H1 (cell line): ENCODE measurements at regions not wholly inside any gene's neighbourhood (a gene's known extent, or its start where the extent isn't known, plus 50 kb on each side); places are given as distances from the start of the nearest gene placed in this dataset.
A peak's percentile ranks its signal among the peaks of the same experiment; 100 is the strongest.

Experiments
- CTCF ChIA-PET: fragments of 300-600 bp; sonication (Branson Sonifier 250); formaldehyde crosslinking; loops from one replicate; lab custom pipeline; 2021; ENCODE audit not compliant: partially characterized antibody; lab: Charles Lee
- POLR2A ChIA-PET: fragments of 300-600 bp; sonication (Branson Sonifier 250); formaldehyde crosslinking; loops from one replicate; lab custom pipeline; 2021; ENCODE audit warnings: inconsistent platforms; ENCODE audit not compliant: partially characterized antibody; lab: Charles Lee
- DNase-seq, 2 experiments: peaks; one replicate each; pipeline versions ENCODE4 v3.0.0 to v3.0.0-alpha.2; 2010 to 2022; ENCODE audit warnings: low spot score in 2 of 2, low read depth in 1 of 2, mixed read lengths in 1 of 2
- FAIRE-seq: peaks from 2 replicates; lab custom pipeline; 2011; peaks lifted over from hg19 to GRCh38; lab: Jason Lieb, UNC
- H2AFZ ChIP-seq: 2 replicates; pipeline ENCODE4 v1.8.1; 2012; ENCODE audit warnings: low read length, inconsistent platforms
- H2AK5ac ChIP-seq: 2 replicates; pipeline ENCODE4 v1.6.1; 2013; ENCODE audit warnings: low read depth, low read length
- H2BK120ac ChIP-seq: replicated peaks from 2 replicates; pipeline ENCODE3; 2013; ENCODE audit warnings: low read depth, low read length, inconsistent platforms
- H2BK12ac ChIP-seq: 2 replicates; pipeline ENCODE4 v1.6.1; 2013; ENCODE audit warnings: low read depth, low read length
- H2BK15ac ChIP-seq: 2 replicates; pipeline ENCODE4 v1.6.1; 2013; ENCODE audit warnings: low read length
- H2BK20ac ChIP-seq: 2 replicates; pipeline ENCODE4 v1.6.1; 2013; ENCODE audit warnings: low read length
- H2BK5ac ChIP-seq: 2 replicates; pipeline ENCODE4 v1.6.1; 2013; ENCODE audit warnings: low read depth, low read length
- H3K14ac ChIP-seq: 2 replicates; pipeline ENCODE4 v1.6.1; 2013; ENCODE audit warnings: inconsistent platforms; ENCODE audit not compliant: insufficient read length
- H3K18ac ChIP-seq: 2 replicates; pipeline ENCODE4 v1.6.1; 2013; ENCODE audit warnings: low read length; ENCODE audit errors: extremely low read depth
- H3K23ac ChIP-seq: 2 replicates; pipeline ENCODE4 v1.6.1; 2013; ENCODE audit warnings: inconsistent platforms; ENCODE audit not compliant: insufficient read length
- H3K23me2 ChIP-seq: 2 replicates; pipeline ENCODE4 v1.6.1; 2013; ENCODE audit warnings: low read depth, low read length
- H3K27ac ChIP-seq: 2 replicates; pipeline ENCODE4 v1.6.1; 2011; ENCODE audit warnings: low read depth, low read length, inconsistent platforms
- H3K27me3 ChIP-seq, 4 experiments: replicated peaks in 1 of 4; 1 replicate in 1 of 4; 2 replicates in 3 of 4; pipeline versions ENCODE4 v1.6.1 to v1.8.1; 2011 to 2013; ENCODE audit warnings: low read length in 3 of 4, mild to moderate bottlenecking in 3 of 4, inconsistent platforms in 2 of 4, mixed read lengths in 2 of 4, moderate library complexity in 1 of 4; ENCODE audit not compliant: control insufficient read depth in 3 of 4, insufficient read depth in 3 of 4; ENCODE audit errors: extremely low read depth in 1 of 4
- H3K36me3 ChIP-seq, 4 experiments: 2 replicates each; pipeline versions ENCODE4 v1.6.1 to v1.8.1; 2011 to 2013; ENCODE audit warnings: mild to moderate bottlenecking in 4 of 4, low read length in 3 of 4, moderate library complexity in 2 of 4, control low read depth in 1 of 4, inconsistent platforms in 1 of 4; ENCODE audit not compliant: insufficient read depth in 4 of 4, control insufficient read depth in 2 of 4
- H3K4ac ChIP-seq: replicated peaks from 2 replicates; pipeline ENCODE3; 2013; ENCODE audit warnings: low read length, low read depth, mixed read lengths, inconsistent platforms; ENCODE audit not compliant: insufficient read length
- H3K4me1 ChIP-seq, 4 experiments: replicated peaks in 1 of 4; 1 replicate in 1 of 4; 2 replicates in 3 of 4; pipeline versions ENCODE4 v1.6.1 to v1.8.1; 2011 to 2013; ENCODE audit warnings: low read length in 3 of 4, inconsistent platforms in 2 of 4, mixed read lengths in 1 of 4; ENCODE audit not compliant: insufficient read depth in 4 of 4, control insufficient read depth in 3 of 4
- H3K4me2 ChIP-seq, 2 experiments: 2 replicates each; pipeline versions ENCODE4 v1.6.1 to v1.8.1; 2011 to 2013; ENCODE audit warnings: low read depth in 2 of 2, low read length in 2 of 2, control low read depth in 1 of 2, inconsistent platforms in 1 of 2, mild to moderate bottlenecking in 1 of 2; ENCODE audit not compliant: insufficient read depth in 1 of 2
- H3K4me3 ChIP-seq, 4 experiments: fragments of 200-600, 300-600 bp in 1 of 4; sonication (generic), shearing (Covaris generic), sonication (Bioruptor Twin) in 1 of 4; 2 replicates each; pipeline versions ENCODE4 v1.5.1 to v1.8.1; 2011 to 2016; ENCODE audit warnings: low read length in 4 of 4, low read depth in 3 of 4, control low read depth in 2 of 4, inconsistent platforms in 2 of 4, mild to moderate bottlenecking in 2 of 4, mixed read lengths in 1 of 4, moderate library complexity in 1 of 4; ENCODE audit not compliant: insufficient read depth in 2 of 4; ENCODE audit errors: extremely low read depth in 1 of 4
- H3K56ac ChIP-seq: replicated peaks from 2 replicates; pipeline ENCODE3; 2013; ENCODE audit warnings: low read depth, mild to moderate bottlenecking, mixed read lengths, low read length, inconsistent platforms; ENCODE audit not compliant: insufficient read length
- H3K79me1 ChIP-seq: 2 replicates; pipeline ENCODE4 v1.6.1; 2013; ENCODE audit warnings: low read depth, low read length, control low read depth
- H3K79me2 ChIP-seq, 2 experiments: 2 replicates each; pipeline versions ENCODE4 v1.6.1 to v1.8.1; 2012 to 2013; ENCODE audit warnings: low read length in 2 of 2, mild to moderate bottlenecking in 2 of 2, inconsistent platforms in 1 of 2; ENCODE audit not compliant: insufficient read depth in 2 of 2, control insufficient read depth in 1 of 2
- H3K9ac ChIP-seq, 4 experiments: replicated peaks in 1 of 4; 1 replicate in 1 of 4; 2 replicates in 3 of 4; pipeline versions ENCODE4 v1.6.1 to v1.8.1; 2011 to 2013; ENCODE audit warnings: low read depth in 3 of 4, low read length in 3 of 4, control low read depth in 2 of 4, mild to moderate bottlenecking in 2 of 4, moderate library complexity in 2 of 4, inconsistent platforms in 1 of 4; ENCODE audit errors: extremely low read depth in 1 of 4
- H3K9me3 ChIP-seq, 2 experiments: 2 replicates each; pipeline versions ENCODE4 v1.6.1 to v1.8.1; 2012 to 2013; ENCODE audit warnings: mild to moderate bottlenecking in 2 of 2, moderate library complexity in 2 of 2, control low read depth in 1 of 2, inconsistent platforms in 1 of 2, low read depth in 1 of 2, low read length in 1 of 2, mixed read lengths in 1 of 2; ENCODE audit not compliant: insufficient read depth in 2 of 2
- H4K20me1 ChIP-seq, 2 experiments: replicated peaks in 1 of 2; 2 replicates each; pipeline versions ENCODE3 to v1.8.1; 2011 to 2013; ENCODE audit warnings: inconsistent platforms in 2 of 2, low read length in 2 of 2, mild to moderate bottlenecking in 1 of 2; ENCODE audit not compliant: insufficient read depth in 2 of 2, control insufficient read depth in 1 of 2
- H4K5ac ChIP-seq: 2 replicates; pipeline ENCODE4 v1.6.1; 2013; ENCODE audit warnings: low read length, low read depth, mixed read lengths, inconsistent platforms; ENCODE audit not compliant: insufficient read length
- H4K8ac ChIP-seq: 2 replicates; pipeline ENCODE4 v1.8.0; 2013; ENCODE audit warnings: mild to moderate bottlenecking, moderate library complexity, low read length, inconsistent platforms; ENCODE audit not compliant: insufficient read depth; ENCODE audit errors: extremely low read depth
- H4K91ac ChIP-seq: replicated peaks from 2 replicates; pipeline ENCODE3; 2013; ENCODE audit warnings: low read length, mixed read lengths, inconsistent platforms; ENCODE audit not compliant: insufficient read length
- BCL11A ChIP-seq, 2 experiments: IDR thresholded peaks; one replicate each; pipeline ENCODE4 v1.6.1; 2011; ENCODE audit warnings: low read depth in 2 of 2, low read length in 2 of 2, mild to moderate bottlenecking in 2 of 2
- SP2 ChIP-seq: IDR thresholded peaks from 2 replicates; pipeline ENCODE4 v1.6.1; 2012; ENCODE audit warnings: mild to moderate bottlenecking, low read length, inconsistent platforms
- WGBS, 2 experiments: shearing (Covaris generic) in 1 of 2; methylation state at CpG; one replicate each; pipeline versions ENCODE4 v1.1.6 to v1.1.7; 2013 to 2015; ENCODE audit warnings: low lambda C conversion rate in 2 of 2, mixed read lengths in 2 of 2, inconsistent platforms in 1 of 2, low coverage in 1 of 2, missing lambda C conversion rate in 1 of 2; ENCODE audit not compliant: insufficient replicate concordance in 2 of 2, insufficient coverage in 1 of 2, insufficient read length in 1 of 2; ENCODE audit errors: extremely low coverage in 1 of 2, missing lambda C conversion rate in 1 of 2; 5-methylcytosine and 5-hydroxymethylcytosine counted together

GRCh38 chr5:4553978-4554377, 586.2 kb upstream of the ADAMTS16 start:
- Histone ChIP-seq H3K23me2 (peaks cover 1% of the 10 kb centered on the region; the same call in 1 of the 2 replicates), H3K27ac (no peak overlapping the region), H2BK20ac (no peak overlapping the region), H4K5ac (no peak overlapping the region), H3K4me2 (0 out of 4 replicates have a peak overlapping the region, but pooled peaks of 1 of the 2 experiments have one; percentile 2), H3K23ac (no peak overlapping the region), H3K56ac (no peak overlapping the region), H3K4me1 (peaks cover 0 to 9% (median 4%) of the 10 kb centered on the region in 4 experiments; a peak in 3 of 7 replicates), H2BK5ac (no peak overlapping the region), H3K27me3 (no peaks in the 10 kb centered on the region), H2BK12ac (no peak overlapping the region), H3K36me3 (no peaks in the 10 kb centered on the region), H3K79me2 (no peaks in the 10 kb centered on the region), H3K9me3 (peaks cover 0 to 3% of the 10 kb centered on the region in 2 experiments; a peak in 2 of 4 replicates), H2BK15ac (no peak overlapping the region), H4K8ac (no peak overlapping the region), H3K18ac (no peak overlapping the region), H3K4ac (no peak overlapping the region), H3K14ac (no peak overlapping the region), H2AFZ (peak overlapping the region; percentile 89; the same call in 1 of the 2 replicates), H4K20me1 (no peaks in the 10 kb centered on the region), H2BK120ac (no peak overlapping the region), H2AK5ac (no peak overlapping the region), H3K9ac (no peak overlapping the region), H3K79me1 (no peaks in the 10 kb centered on the region), H4K91ac (no peak overlapping the region), H3K4me3 (no peak overlapping the region; a peak in 1 of 8 replicates)
- no peak for TF ChIP-seq SP2
- no peak for TF ChIP-seq BCL11A (IDR thresholded peaks at IDR 0.05; ENCODE audit: low read depth in 2 of 2, low read length in 2 of 2)
- DNase-seq: no peak
- ChIA-PET CTCF (interaction anchor here (0.7 kb wide), 1 partner anchor 173 kb away, joined by 3 read pairs; no protein-coding TSS in a partner anchor), POLR2A (no interaction called here)
- 67% methylated on average over 6 of the region's 6 CpGs; no CpG with 5 or more reads in 1 of the 2 experiments for whole genome bisulfite sequencing, 2 experiments
- no peak for FAIRE-seq
